ENCODE measurements at regions not wholly inside any gene's neighbourhood (a gene's known extent, or its start where the extent isn't known, plus 50 kb on each side); places are given as distances from the start of the nearest gene placed in this dataset.

- 75% methylated on average over 2 of the region's 6 CpGs for WGBS
- H3K4me2 ChIP-seq (ENCODE audit: low read length, poor library complexity, severe bottlenecking): no peak overlapping the region
- DNase-seq: no peak
Measured at GRCh38 chr16:74215249-74215648, 81.4 kb upstream of the PSMD7 start.

DNA sequence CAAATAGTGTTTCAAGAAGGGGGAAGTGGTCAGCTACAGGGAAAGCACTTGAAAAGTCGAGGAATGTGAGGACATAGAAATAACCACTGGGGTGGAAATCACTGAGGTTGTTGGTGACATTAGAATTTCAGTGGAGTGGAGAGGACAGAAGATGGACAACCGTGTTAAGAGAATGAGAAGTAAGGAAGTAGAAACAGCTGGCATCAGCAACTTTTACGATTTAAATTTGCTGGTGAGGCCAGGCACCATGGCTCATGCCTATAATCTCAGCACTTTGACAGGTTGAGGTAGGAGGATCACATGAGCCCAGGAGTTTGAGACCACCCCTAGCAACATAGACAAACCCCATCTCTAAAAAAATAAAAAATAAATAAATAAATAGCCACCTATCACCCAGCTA, 83.2 kb upstream of the PSMD7 start:
- H3K36me3 ChIP-seq (ENCODE audit: control insufficient read depth in 1 of 2, insufficient read depth in 2 of 2, low read depth in 1 of 2, low read length in 2 of 2): no peaks in the 10 kb centered on the region

More at GRCh38 chr16:74215249-74215648, 81.4 kb upstream of the PSMD7 start:
- no peak overlapping the region for H3K27ac ChIP-seq (ENCODE audit: low read length, poor library complexity, severe bottlenecking)
- no peaks in the 10 kb centered on the region for H3K27me3 ChIP-seq (ENCODE audit: control insufficient read depth in 1 of 2, insufficient read depth in 1 of 2, low read length in 2 of 2)
- H3K18ac ChIP-seq (ENCODE audit: low read depth in 1 of 2, low read length in 2 of 2): no peak overlapping the region
- no peak overlapping the region for H4K91ac ChIP-seq (ENCODE audit: low read length)
- no peak overlapping the region for H2BK12ac ChIP-seq (ENCODE audit: low read length in 2 of 2)
- H3K4me1 ChIP-seq (ENCODE audit: control insufficient read depth, insufficient read depth, low read depth, low read length): no peaks in the 10 kb centered on the region
- H2AFZ ChIP-seq (ENCODE audit: low read depth, low read length): no peak overlapping the region
- no peaks in the 10 kb centered on the region for H3K9me3 ChIP-seq (ENCODE audit: control insufficient read depth, low read length)
- H3K9ac ChIP-seq (ENCODE audit: low read length): no peak overlapping the region
- H3K36me3 ChIP-seq (ENCODE audit: control insufficient read depth in 1 of 2, insufficient read depth in 2 of 2, low read depth in 1 of 2, low read length in 2 of 2): no peaks in the 10 kb centered on the region
- no peak overlapping the region for H2BK120ac ChIP-seq (ENCODE audit: low read depth, low read length)
- no peak overlapping the region for H3K4ac ChIP-seq (ENCODE audit: low read depth in 1 of 2, low read length in 2 of 2)
- no peak overlapping the region for H2AK5ac ChIP-seq (ENCODE audit: low read length, severe bottlenecking)
- no peak overlapping the region for H2BK15ac ChIP-seq (ENCODE audit: low read depth, poor library complexity, severe bottlenecking)
- no peaks in the 10 kb centered on the region for H3K79me1 ChIP-seq (replicated peaks; ENCODE audit: low read length, poor library complexity, severe bottlenecking)
- H2BK5ac ChIP-seq (ENCODE audit: low read depth, low read length, poor library complexity, severe bottlenecking): no peak overlapping the region
- H3K23ac ChIP-seq (ENCODE audit: low read length in 2 of 2): no peak overlapping the region
- H3K4me3 ChIP-seq (ENCODE audit: insufficient read depth in 1 of 2, low read depth in 1 of 2, low read length in 2 of 2): no peak overlapping the region
- H3K14ac ChIP-seq (ENCODE audit: low read length in 2 of 2): no peak overlapping the region
- no peak overlapping the region for H4K8ac ChIP-seq (ENCODE audit: low read length)

GRCh38 chr16:74210245-74210644, 86.4 kb upstream of the PSMD7 start:
- Histone ChIP-seq H3K18ac (ENCODE audit: low read depth in 1 of 2, low read length in 2 of 2) (no peak overlapping the region), H2BK12ac (ENCODE audit: low read length in 2 of 2) (no peak overlapping the region), H3K4ac (ENCODE audit: low read depth in 1 of 2, low read length in 2 of 2) (no peak overlapping the region), H3K27me3 (ENCODE audit: control insufficient read depth in 1 of 2, insufficient read depth in 1 of 2, low read length in 2 of 2) (no peaks in the 10 kb centered on the region), H3K14ac (ENCODE audit: low read length in 2 of 2) (no peak overlapping the region), H3K36me3 (ENCODE audit: control insufficient read depth in 1 of 2, insufficient read depth in 2 of 2, low read depth in 1 of 2, low read length in 2 of 2) (no peaks in the 10 kb centered on the region), H2BK120ac (ENCODE audit: low read depth, low read length) (no peak overlapping the region), H3K79me1 (replicated peaks; ENCODE audit: low read length, poor library complexity, severe bottlenecking) (no peaks in the 10 kb centered on the region), H4K91ac (ENCODE audit: low read length) (no peak overlapping the region), H3K9ac (ENCODE audit: low read length) (no peak overlapping the region), H3K9me3 (ENCODE audit: control insufficient read depth, low read length) (no peaks in the 10 kb centered on the region), H2BK5ac (ENCODE audit: low read depth, low read length, poor library complexity, severe bottlenecking) (no peak overlapping the region), H2AK5ac (ENCODE audit: low read length, severe bottlenecking) (no peak overlapping the region), H3K23ac (ENCODE audit: low read length in 2 of 2) (no peak overlapping the region), H2AFZ (ENCODE audit: low read depth, low read length) (no peak overlapping the region), H4K8ac (ENCODE audit: low read length) (no peak overlapping the region), H3K4me2 (ENCODE audit: low read length, poor library complexity, severe bottlenecking) (no peak overlapping the region), H2BK15ac (ENCODE audit: low read depth, poor library complexity, severe bottlenecking) (no peak overlapping the region), H3K27ac (ENCODE audit: low read length, poor library complexity, severe bottlenecking) (no peak overlapping the region), H3K4me3 (ENCODE audit: insufficient read depth in 1 of 2, low read depth in 1 of 2, low read length in 2 of 2) (no peak overlapping the region), H3K4me1 (ENCODE audit: control insufficient read depth, insufficient read depth, low read depth, low read length) (no peaks in the 10 kb centered on the region)
- 86% methylated on average over 1 of the region's 1 CpG for WGBS
- DNase-seq: no peak

More for the DNA sequence above, 83.2 kb upstream of the PSMD7 start:
- Histone ChIP-seq H3K14ac (ENCODE audit: low read length in 2 of 2) (no peak overlapping the region), H2AK5ac (ENCODE audit: low read length, severe bottlenecking) (no peak overlapping the region), H3K4ac (ENCODE audit: low read depth in 1 of 2, low read length in 2 of 2) (no peak overlapping the region), H4K91ac (ENCODE audit: low read length) (no peak overlapping the region), H4K8ac (ENCODE audit: low read length) (no peak overlapping the region), H3K9ac (ENCODE audit: low read length) (no peak overlapping the region), H3K4me2 (ENCODE audit: low read length, poor library complexity, severe bottlenecking) (no peak overlapping the region), H3K9me3 (ENCODE audit: control insufficient read depth, low read length) (no peaks in the 10 kb centered on the region), H2BK12ac (ENCODE audit: low read length in 2 of 2) (no peak overlapping the region), H3K23ac (ENCODE audit: low read length in 2 of 2) (no peak overlapping the region), H3K4me1 (ENCODE audit: control insufficient read depth, insufficient read depth, low read depth, low read length) (no peaks in the 10 kb centered on the region), H3K18ac (ENCODE audit: low read depth in 1 of 2, low read length in 2 of 2) (no peak overlapping the region), H2BK15ac (ENCODE audit: low read depth, poor library complexity, severe bottlenecking) (no peak overlapping the region), H3K27ac (ENCODE audit: low read length, poor library complexity, severe bottlenecking) (no peak overlapping the region), H3K79me1 (replicated peaks; ENCODE audit: low read length, poor library complexity, severe bottlenecking) (no peaks in the 10 kb centered on the region), H2AFZ (ENCODE audit: low read depth, low read length) (no peak overlapping the region), H2BK5ac (ENCODE audit: low read depth, low read length, poor library complexity, severe bottlenecking) (no peak overlapping the region), H3K27me3 (ENCODE audit: control insufficient read depth in 1 of 2, insufficient read depth in 1 of 2, low read length in 2 of 2) (no peaks in the 10 kb centered on the region), H3K4me3 (ENCODE audit: insufficient read depth in 1 of 2, low read depth in 1 of 2, low read length in 2 of 2) (no peak overlapping the region), H2BK120ac (ENCODE audit: low read depth, low read length) (no peak overlapping the region)
- 69% methylated on average over 3 of the region's 3 CpGs for WGBS
- DNase-seq: no peak

DNA sequence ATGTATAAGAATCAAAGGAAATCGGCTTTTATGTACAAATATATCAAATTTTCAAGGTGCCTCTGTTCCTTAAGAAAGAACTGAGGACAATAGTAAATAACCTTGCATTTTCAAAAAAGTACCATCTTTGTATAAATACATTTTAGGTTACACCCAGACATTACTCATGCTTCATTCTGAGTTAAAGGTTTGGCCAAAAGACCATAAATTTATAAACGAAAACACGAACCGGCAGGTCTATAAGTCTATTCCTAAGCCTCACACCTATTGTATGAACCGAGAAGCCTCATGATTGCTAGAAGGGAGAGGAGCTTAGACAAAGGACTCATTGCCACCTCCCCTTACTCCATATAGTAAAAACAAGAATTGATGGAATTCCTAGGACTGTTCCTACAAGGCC, 94.6 kb upstream of the PSMD7 start:
- Histone ChIP-seq H4K8ac (ENCODE audit: low read length) (no peak overlapping the region), H3K4me1 (ENCODE audit: control insufficient read depth, insufficient read depth, low read depth, low read length) (no peaks in the 10 kb centered on the region), H2BK12ac (ENCODE audit: low read length in 2 of 2) (no peak overlapping the region), H3K9ac (ENCODE audit: low read length) (no peak overlapping the region), H2AK5ac (ENCODE audit: low read length, severe bottlenecking) (no peak overlapping the region), H2BK120ac (ENCODE audit: low read depth, low read length) (no peak overlapping the region), H2BK5ac (ENCODE audit: low read depth, low read length, poor library complexity, severe bottlenecking) (no peak overlapping the region), H2AFZ (ENCODE audit: low read depth, low read length) (no peak overlapping the region), H3K4ac (ENCODE audit: low read depth in 1 of 2, low read length in 2 of 2) (no peak overlapping the region), H3K27me3 (ENCODE audit: control insufficient read depth in 1 of 2, insufficient read depth in 1 of 2, low read length in 2 of 2) (no peaks in the 10 kb centered on the region), H3K14ac (ENCODE audit: low read length in 2 of 2) (no peak overlapping the region), H3K4me2 (ENCODE audit: low read length, poor library complexity, severe bottlenecking) (no peak overlapping the region), H3K27ac (ENCODE audit: low read length, poor library complexity, severe bottlenecking) (no peak overlapping the region), H3K4me3 (ENCODE audit: insufficient read depth in 1 of 2, low read depth in 1 of 2, low read length in 2 of 2) (no peak overlapping the region), H2BK15ac (ENCODE audit: low read depth, poor library complexity, severe bottlenecking) (no peak overlapping the region), H3K18ac (ENCODE audit: low read depth in 1 of 2, low read length in 2 of 2) (no peak overlapping the region), H3K23ac (ENCODE audit: low read length in 2 of 2) (no peak overlapping the region), H4K91ac (ENCODE audit: low read length) (no peak overlapping the region), H3K79me1 (replicated peaks; ENCODE audit: low read length, poor library complexity, severe bottlenecking) (no peaks in the 10 kb centered on the region), H3K36me3 (ENCODE audit: control insufficient read depth in 1 of 2, insufficient read depth in 2 of 2, low read depth in 1 of 2, low read length in 2 of 2) (no peaks in the 10 kb centered on the region), H3K9me3 (ENCODE audit: control insufficient read depth, low read length) (no peaks in the 10 kb centered on the region)
- WGBS: 94% methylated on average over 3 of the region's 5 CpGs
- DNase-seq: no peak

Data from mesenchymal stem cell (in vitro differentiated cells and primary cell).